HPDE6-E6E7 (cell line): ENCODE measurements at regions not wholly inside any gene's neighbourhood (a gene's known extent, or its start where the extent isn't known, plus 50 kb on each side); places are given as distances from the start of the nearest gene placed in this dataset.

Source experiments
- DNase-seq: peaks from one replicate; pipeline ENCODE4 v3.0.0; 2011; ENCODE audit warnings: missing footprints; ENCODE audit errors: extremely low spot score

- DNase-seq: no peak
These were observed 197.9 kb downstream of the OTOR start for GRCh38 chr20:16946097-16946496.

- DNase-seq: no peak
These were observed 199.3 kb downstream of the OTOR start for GRCh38 chr20:16947479-16947878.

GRCh38 chr20:16951876-16952275 lies 203.7 kb downstream of the OTOR start:
- DNase-seq: no peak

- DNase-seq: no peak
These were observed 204.8 kb downstream of the OTOR start for GRCh38 chr20:16952965-16953364.

- DNase-seq: no peak
These were observed 205.7 kb downstream of the OTOR start for GRCh38 chr20:16953858-16954257.

GRCh38 chr20:16955462-16955861 lies 207.3 kb downstream of the OTOR start:
- no peak for DNase-seq

GRCh38 chr20:16955971-16956370 lies 207.8 kb downstream of the OTOR start:
- DNase-seq: no peak

- DNase-seq: no peak
These were observed 217.2 kb downstream of the OTOR start for GRCh38 chr20:16965401-16965800.

GRCh38 chr20:16966276-16966880 lies 218.2 kb downstream of the OTOR start:
- no peak for DNase-seq

- no peak for DNase-seq
These were observed 219.9 kb downstream of the OTOR start for GRCh38 chr20:16968099-16968498.

GRCh38 chr20:16970776-16971175 lies 222.6 kb downstream of the OTOR start:
- DNase-seq: no peak

GRCh38 chr20:16974080-16974854 lies 226.1 kb downstream of the OTOR start:
- DNase-seq: no peak

- DNase-seq: no peak
These were observed 226.7 kb downstream of the OTOR start for GRCh38 chr20:16974855-16975162.

- no peak for DNase-seq
These were observed 227.5 kb downstream of the OTOR start for GRCh38 chr20:16975682-16976081.

- DNase-seq: no peak
These were observed 230.3 kb downstream of the OTOR start for GRCh38 chr20:16978497-16978896.

GRCh38 chr20:16982091-16982726 lies 234.1 kb downstream of the OTOR start:
- DNase-seq: no peak

GRCh38 chr20:16984481-16984880 lies 236.3 kb downstream of the OTOR start:
- no peak for DNase-seq

GRCh38 chr20:17003170-17003870 lies 223.5 kb upstream of the PCSK2 start:
- DNase-seq: no peak

- DNase-seq: no peak
These were observed 216.7 kb upstream of the PCSK2 start for GRCh38 chr20:17010181-17010580.

- DNase-seq: no peak
These were observed 214.2 kb upstream of the PCSK2 start for GRCh38 chr20:17012546-17013226.

GRCh38 chr20:17014217-17014616 lies 212.6 kb upstream of the PCSK2 start:
- DNase-seq: no peak

- no peak for DNase-seq
These were observed 212.0 kb upstream of the PCSK2 start for GRCh38 chr20:17014756-17015366.
